KG1 (cell line): ENCODE measurements at regions not wholly inside any gene's neighbourhood (a gene's known extent, or its start where the extent isn't known, plus 50 kb on each side); places are given as distances from the start of the nearest gene placed in this dataset.

Experiments
- DNase-seq: peaks from one replicate; lab custom pipeline; 2025; lab: John Stamatoyannopoulos, UW

DNA sequence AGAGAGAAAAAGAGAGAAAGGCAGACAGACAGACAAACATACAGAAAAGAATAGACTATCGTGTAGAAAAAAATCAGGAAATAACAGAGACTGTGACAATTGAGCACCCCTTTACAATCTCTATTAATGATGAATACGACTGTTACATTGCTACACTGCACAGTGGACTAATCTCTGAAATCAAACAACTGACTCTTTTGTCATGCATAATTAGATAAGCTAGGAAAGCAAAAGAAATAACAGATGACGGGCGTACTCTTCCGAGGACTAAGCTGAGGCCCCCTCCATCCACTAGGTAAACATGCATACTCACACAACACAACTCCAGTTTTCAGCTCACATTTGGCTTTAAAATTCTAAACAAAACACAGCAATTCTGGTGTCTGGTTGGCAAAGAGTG lies 267.0 kb downstream of the NOL4 start:
- no peak for DNase-seq

DNA sequence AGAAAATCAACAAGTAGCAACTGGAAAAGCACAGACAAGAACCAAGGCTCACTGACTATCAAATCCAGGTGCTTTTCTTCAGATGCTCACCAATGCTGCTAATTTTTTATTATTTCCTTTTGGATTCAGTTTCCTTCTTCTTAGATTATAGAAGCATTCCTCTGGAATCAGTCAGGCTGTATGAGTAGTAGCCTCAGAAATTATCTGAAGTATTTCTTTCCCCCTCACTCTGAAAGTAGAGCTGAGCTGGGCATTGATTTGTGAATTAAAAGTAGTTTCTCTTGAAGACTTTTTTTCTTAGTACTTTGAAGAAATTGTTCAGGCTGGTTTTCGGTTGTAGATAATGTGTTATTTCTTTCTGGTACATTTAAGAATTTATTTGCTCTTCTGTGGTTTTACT lies 273.7 kb downstream of the NOL4 start:
- no peak for DNase-seq

DNA sequence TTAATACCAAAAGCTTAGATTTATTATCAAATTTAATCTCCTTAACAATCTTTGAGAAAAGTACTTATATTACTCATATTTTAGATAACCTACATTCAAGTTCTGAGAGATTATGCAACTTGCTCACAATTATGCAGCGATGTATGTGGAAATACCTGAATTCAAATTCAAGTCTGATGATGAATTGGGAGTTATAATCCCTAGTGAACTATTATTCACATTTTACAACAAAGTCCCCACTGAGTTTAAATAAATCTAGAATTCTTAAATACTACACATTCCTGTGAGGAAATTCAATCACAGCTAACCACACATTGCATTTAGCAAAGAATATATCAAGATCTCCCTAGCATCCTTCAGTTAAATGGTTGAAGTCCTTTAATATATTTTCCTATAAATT lies 278.4 kb downstream of the NOL4 start:
- no peak for DNase-seq

DNA sequence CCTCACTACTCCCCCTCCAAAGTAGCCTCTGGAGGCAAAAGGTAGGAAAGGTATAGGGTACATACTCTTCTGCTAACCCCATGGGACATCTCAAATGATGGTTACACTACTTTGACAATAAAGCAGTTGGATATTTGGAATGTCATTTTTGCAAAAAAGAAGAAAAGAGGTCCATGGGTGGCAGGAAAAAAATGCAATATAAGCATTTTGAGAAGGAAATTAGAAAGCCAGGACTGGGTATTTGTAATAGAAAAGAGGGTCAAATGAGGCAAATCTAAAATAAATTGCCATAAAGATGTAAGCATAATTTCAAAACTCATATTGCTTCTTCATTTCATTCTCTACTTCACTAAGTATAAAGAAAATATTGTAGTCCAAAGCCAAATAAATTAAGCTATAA lies 280.2 kb downstream of the NOL4 start:
- no peak for DNase-seq

DNA sequence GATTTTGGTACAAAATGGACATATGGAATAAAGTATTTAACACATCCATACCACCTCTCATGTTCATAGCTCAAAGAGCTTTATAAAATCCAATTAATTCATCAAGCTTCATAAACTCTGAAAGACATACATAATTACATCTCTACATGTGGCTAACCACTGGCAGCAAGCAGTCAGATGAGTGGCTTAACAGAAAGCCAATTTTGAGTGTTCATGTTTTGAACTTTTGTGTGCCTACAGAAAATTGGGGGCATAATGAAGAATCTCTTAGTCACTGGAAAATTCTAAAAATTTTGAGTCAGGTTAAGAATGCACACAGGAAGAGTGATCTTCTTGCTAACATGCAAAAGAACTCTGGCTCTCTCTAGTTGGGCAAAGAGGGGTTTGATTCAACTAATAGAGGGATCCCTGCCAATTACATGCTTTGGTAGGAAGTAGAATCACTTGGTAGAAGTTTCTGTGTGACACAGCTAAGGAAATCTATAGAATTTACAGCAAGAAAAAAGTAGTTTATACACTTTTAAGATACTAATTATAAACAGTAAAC lies 287.4 kb downstream of the NOL4 start:
- no peak for DNase-seq

DNA sequence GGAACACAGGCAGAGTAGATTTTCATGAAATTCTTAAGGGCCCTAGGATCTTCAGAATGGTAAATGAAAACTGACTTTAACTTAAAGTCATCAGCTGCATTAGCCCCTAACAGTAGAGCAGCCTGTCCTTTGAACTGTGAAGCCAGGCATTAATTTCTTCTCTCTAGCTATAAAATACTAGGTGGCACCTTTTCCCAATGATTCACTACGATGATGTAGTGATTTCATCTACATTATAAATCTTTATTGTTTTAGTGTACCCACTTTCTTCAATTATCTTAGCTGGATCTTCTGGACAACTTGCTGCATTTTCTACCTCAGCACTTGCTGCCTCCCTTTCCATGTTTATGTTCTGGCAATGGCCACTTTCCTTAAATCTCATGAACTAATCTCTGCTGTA lies 290.5 kb downstream of the NOL4 start:
- no peak for DNase-seq

DNA sequence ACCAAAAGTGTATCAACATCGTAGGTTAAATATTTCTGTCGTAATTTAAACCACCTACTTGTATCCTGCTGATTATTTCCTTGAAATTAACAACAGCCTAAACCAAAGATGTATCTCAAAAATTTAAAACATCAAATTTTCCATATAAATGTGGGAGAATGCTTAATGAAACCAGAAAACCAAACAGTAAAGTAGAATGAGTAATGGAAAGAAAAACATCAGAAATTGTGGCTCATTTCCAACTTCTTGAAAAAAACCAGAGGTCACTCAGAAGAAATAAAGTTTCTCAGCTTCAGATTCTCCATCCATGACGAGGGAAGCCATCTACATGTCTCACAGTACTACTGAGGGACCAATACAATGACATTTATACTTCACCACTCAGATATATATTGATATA lies 296.5 kb downstream of the NOL4 start:
- DNase-seq, result no peak

DNA sequence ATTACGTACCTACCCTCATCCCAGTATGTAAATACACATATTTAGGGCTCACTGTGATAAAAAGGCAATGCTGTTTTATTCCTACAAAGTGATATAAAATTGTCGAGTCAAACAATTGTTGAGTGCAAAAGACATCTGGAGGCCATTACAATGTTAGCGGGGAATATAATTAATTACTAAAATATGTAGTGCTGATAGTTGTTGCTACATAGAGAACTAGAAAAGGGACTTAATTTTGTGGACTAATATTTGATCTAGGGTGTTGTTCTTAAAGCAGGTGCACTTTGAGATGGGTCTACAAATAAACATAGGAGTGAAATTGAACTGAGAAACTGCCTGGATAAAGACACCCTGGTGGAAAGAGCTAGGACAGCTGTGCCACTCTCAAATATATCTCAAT lies 300.1 kb downstream of the NOL4 start:
- DNase-seq, result no peak

DNA sequence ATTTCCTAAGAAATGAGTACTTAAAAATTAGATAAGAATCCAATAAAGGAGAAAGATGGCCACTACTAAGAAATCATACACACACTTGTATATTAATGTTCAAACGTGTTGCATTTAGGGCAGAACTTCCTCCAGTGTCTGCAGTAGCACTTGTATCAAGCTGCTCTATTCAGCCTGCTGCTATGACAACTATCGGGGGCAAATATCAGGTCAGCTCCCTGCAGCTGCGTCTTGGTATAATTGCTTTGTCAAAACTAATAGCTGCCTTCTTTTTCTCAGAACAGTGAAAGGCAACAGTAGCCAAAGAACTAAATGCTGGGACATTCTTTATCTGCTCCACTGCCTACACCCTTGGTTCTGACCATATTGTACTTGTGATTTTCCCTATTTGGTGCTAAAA lies 300.7 kb downstream of the NOL4 start:
- no peak for DNase-seq

DNA sequence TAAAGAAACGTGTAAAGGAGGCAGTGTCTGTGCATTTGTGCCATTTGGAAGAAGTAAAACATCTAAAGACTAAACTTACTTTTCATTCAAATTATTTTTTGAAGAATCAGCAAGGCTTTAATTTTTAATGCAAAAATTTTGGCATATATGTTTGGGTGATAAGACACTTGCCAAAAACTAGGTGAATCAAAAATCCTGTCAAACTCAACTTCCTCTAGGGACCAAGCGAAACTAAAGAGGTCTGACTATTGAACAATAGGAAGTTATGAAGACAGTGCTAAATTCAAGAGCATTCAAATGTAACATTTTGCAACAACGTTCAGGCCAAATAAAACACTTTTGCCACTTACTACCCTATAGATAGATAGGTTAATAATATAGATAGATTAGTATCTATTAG lies 306.1 kb downstream of the NOL4 start:
- DNase-seq, result no peak

DNA sequence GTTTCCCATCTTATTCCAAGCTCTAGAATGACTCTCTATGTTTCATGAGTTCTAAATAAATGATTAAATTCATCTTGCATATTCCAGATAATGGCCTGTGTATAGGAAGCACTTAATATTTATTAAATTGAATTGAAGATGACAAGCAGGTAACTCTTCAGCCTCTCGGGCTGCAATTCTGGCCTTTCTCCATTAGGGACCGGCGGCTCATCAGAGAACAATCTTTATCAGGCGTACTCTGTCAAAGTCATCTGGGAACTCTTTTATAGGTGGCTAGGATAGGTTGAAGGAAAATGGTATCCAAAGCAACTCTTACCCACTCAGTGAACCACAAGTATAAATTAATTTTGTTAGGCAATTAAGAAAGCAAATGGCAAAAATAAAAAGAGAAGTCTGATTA lies 308.5 kb downstream of the NOL4 start:
- no peak for DNase-seq

DNA sequence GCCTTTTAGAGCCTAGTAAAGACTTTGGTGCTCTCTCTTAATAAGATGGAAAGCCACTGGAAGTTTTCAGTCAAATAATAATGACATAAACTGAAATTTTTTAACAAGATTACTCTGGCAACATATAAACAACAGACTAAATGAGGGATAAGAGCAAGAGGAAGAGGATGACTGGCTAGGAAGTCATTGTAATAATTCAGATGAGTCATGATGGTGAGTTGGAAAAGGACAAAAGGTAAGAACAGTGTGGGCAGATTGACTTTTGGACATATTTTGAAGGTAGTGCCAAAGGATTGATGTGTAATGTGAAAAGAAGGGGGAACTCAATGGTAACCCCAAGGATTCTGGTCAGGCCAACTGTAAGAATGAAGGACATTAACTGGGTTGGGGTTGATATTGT lies 310.3 kb downstream of the NOL4 start:
- no peak for DNase-seq

DNA sequence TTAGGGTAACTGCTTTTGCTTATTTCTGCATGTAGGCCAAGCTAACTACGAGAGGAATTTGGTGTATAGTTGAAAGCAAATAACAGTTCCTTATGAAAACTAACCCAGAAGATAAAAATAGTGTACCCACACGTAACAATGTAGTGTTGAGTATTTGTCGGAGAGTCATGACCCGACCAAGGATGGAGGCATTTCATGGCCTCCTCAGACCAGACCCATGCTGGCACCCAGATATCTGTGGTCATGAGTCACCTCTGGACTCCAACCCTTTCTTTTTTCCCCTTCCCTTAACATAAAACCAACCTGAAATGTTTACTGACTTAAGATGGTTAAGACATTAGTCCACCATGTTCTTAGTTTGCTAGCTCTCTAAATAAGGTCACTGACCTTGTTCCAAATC lies 318.7 kb downstream of the NOL4 start:
- DNase-seq, result no peak

DNA sequence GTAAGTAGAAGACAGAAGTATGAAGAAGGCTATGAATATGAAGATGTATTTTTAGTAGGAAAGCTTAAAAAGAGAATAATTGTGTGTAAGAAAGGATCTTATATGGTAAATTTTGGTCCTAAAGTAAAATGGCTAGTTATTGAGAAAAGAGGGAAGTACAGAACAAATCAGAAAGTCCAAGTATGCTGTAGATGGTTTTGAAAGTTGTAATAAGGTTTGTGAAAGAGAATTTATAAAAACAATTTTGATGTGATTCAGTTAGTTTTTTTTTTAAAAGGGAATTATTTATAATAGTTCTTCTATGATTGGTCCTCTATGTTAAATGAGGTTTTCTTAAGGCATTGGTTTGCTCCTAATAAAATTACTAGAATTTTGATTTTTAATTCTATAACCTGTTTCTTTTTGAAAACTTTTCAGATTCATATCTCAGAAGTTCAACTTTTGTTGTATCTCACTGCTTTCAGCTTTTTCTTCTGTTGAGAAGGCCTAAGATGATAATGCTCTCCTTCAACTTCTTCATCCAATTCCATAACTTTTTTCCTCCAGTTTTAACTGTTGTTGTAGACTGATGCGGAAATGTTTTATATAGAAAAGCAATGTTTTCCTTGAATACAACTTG lies 322.7 kb downstream of the NOL4 start:
- no peak for DNase-seq

DNA sequence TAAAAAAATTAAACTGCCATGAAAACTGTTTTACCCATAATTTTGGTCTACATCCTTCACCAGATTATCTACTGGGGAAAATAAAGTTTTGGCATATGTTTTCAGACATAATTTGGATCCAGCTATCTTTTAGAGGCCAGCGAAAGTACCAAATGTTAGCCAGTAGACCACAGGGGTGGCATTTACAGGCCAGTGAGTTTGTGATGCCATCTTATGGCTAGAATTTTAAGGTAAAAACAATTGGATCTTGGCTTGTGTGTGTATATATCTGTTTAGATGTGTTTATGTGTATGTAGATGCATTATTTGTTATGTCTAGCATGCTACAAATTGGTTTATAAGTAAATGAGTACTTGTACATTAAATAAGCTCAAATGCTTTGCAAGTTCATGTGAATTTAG lies 322.6 kb downstream of the ASXL3 start:
- DNase-seq, result no peak

DNA sequence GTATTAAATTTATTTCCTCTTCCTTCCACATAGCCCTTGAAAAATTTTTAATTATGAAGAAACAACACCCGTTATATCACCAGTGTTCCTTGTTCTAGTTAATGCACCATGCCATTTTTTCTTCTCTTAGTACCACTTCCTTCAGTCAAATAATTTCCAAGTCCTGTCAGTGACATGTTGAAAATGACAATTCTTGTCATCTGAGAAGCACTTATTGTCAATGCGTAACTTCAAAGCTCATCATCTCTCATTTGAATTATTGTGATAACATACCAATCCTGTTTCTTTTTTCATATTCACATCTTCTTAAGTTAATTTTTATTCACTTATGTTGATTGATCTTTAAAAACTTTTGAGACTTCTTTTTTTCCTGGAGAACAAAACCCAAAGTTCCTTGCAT lies 320.4 kb downstream of the ASXL3 start:
- DNase-seq, result no peak

DNA sequence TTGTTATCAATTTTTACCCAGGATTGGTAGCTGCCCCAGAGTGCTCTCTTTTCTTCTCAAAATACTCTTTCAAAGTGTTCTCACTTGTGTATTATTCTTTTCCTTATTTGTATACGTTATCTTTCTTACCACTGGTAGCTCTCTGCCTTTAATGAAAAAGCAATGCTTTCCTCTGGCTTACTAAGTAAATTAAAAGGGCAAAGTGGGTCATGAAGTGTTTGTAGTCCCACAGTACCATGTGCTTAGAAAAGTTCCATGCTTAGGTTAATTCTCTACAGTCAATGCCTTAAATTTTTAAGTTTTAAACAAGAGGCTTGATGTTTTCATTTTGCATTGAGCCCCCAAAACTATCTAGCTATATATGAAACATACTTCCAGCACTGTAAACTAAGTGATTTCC lies 300.2 kb downstream of the ASXL3 start:
- DNase-seq, result no peak

DNA sequence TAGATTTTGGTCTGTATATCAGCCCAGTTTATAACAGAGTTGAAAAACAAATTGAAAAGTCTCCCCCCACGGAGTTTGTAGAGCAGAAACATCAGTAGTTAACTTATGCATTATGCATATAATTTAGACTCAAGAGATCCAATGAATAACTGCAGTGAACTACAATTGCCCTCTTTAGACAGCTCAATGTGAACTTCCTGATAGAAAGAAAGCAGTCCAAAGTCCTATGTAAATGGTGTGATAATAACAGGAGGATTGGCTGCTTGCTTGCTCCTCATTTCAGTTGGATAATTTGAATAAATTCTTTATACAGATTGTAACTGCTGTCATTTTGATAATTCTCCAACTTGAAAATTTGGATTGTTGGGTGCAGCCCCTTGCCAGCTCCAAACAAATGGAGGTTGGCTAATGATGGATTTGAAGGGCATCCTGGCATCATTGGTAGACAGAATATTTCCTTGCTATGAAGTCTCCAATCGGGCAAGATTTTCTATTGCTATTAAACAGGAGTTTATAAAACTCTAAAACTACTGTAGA lies 297.1 kb downstream of the ASXL3 start:
- no peak for DNase-seq

DNA sequence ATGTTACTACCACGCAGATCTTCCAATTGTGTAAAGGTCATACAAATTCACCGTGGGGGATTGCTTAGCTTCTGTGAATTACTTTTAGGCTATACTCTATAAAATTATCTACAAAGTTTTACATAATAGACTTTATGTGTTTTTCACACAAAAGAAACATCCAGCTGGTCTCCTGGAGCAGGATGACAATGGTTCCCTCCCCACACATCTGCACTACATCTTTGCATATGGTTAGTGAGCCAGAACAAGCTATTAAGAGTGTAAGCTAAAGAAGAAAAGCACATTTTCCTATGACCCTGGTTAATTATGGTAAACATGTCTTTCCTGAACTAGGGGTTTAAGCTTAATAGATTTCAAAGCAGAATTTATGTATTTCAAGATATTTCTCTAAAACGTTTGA lies 295.1 kb downstream of the ASXL3 start:
- no peak for DNase-seq

DNA sequence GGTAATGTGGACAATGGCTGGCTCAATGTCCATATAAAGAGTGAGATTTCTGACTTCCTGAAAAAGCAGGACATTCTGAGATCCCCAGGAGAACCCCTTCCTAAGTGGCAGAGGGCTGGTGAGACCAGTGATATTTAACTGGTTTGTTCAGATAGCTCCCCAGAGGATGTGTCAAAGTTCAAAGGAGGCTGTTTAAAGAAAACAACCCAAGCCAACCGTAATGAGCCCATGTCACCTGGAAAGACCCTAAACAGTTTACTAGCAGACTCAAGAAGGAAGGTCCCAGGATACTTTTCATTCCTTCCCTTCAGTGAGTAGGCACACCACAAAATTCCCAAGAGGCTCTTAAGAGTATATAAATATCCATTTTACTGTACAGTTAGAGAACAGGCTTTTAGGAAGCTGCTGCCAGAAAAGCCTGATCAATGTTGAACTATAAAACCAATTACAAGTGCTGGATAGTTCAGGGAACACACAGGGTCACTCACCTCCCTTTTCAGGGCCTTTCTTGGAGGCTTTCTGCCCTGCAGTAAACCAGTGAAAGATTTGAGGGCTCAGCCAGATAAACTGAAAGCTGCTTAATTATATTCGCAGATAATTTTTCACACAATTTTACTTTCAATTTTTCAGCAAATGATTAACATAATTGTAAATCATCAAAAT lies 293.5 kb downstream of the ASXL3 start:
- no peak for DNase-seq

DNA sequence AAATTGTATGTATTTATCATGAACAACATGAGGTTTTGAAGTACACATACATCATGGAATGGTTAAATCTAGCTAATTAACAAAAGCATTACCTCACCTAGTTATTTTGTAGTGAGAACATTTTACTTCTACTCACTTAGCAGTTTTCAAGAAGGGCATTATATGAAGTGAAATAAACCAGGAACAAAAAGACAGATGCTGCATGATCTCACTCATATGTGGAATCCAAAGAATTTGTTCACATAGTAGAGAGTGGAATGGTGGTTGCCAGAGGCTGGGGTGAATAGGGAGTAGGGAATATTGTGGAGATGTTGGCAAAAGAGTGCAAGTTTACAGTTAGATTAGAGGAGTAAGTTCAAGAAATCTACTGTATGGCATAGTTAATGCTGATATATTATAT lies 292.0 kb downstream of the ASXL3 start:
- DNase-seq, result no peak

DNA sequence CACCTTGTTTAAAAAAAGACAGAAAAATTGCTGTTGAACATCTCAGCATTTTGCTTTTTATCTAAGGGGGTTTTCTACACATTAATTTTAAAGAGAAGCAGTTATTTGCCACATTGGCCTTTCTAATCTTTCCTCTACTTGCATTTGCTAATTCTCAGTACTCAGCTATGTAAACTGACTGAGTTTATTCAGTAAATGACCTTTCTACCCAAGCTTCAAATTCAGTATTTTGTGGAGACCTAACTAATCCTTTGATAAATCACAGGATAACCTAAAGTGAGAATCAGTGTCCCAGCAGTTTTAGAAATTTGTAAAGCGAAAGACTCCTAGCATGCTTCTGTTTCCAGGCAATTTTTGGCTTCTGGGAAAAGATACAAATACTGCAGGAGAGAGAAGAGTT lies 288.4 kb downstream of the ASXL3 start:
- no peak for DNase-seq

DNA sequence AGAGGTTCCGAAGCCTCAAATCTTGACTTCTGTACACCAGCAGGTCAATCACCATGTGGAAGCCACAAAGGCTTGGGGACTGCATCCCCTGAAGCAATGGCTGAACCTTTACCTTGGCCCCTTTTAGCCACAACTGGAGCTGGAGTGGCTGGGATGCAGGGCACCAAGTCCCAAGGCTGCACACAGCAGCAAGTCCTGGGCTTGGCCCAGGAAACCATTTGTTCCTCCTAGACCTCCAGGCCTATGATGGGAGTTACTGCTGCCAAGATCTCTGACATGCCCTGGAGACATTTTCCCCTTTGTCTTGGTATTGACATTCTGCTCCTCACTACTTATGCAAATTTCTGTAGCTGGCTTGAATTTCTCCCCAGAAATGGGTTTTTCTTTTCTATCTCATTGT lies 285.9 kb downstream of the ASXL3 start:
- DNase-seq, result no peak

DNA sequence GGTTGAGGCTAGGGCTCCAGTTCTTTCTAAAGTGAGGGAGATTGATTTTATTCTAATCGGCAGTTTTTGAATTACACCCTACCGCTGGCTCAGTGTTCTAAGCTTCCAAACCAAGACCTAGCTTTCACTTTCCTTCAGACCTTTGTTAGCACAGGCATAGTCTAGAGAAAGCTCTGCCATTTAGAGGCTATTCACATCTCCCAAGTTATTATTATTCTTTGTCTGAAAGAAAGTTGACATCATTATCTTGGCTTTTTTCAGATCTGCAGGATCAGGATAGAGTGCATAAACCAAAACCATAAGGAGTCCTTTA lies 276.8 kb downstream of the ASXL3 start:
- no peak for DNase-seq
